ENCODE measurements at regions not wholly inside any gene's neighbourhood (a gene's known extent, or its start where the extent isn't known, plus 50 kb on each side); places are given as distances from the start of the nearest gene placed in this dataset.

DNA sequence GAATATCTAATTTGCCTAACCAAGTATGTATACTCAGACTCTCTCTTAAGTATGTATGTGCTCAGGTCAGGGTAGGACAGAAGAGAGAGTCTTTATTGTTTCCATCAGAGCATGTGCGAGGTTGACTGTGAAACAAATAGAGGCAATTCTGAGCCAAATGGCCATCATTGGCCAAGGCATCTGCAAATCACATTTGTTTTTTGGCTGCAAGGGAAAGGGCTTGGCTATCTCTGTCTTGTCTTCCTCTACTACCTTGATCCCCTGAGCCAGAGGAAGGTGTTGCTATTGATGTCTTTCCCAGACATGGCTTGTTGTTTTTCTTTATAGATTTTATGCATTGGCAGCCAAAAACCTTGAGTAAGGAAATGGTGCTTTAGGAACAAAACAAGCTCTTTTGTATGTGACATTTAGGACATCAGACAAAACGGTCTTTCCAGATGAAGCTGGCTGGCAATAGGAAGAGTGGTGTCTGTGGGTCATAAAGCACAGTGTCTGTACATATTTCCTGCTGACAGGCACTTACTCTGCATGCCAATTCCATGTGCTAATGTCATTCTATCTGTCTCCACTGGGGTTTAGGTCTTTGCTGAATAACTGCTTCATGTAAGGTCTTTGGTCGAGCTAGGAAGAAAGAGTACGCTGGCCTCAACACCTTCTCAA, 163.3 kb downstream of the BRINP2 start:
- DNase-seq, result no peak

All from skin of body (tissue), 1 donor.